Lower leg skin (tissue), 3 donors: ENCODE measurements at regions not wholly inside any gene's neighbourhood (a gene's known extent, or its start where the extent isn't known, plus 50 kb on each side); places are given as distances from the start of the nearest gene placed in this dataset.

Experiments used
- CTCF ChIP-seq, 3 donors: fragments of 450-650 bp; IDR thresholded peaks; one replicate each; pipeline ENCODE4 v1.5.1; 2016; ENCODE audit warnings: antibody characterized with exemption in 3 of 3, mild to moderate bottlenecking in 3 of 3, moderate library complexity in 2 of 3
- POLR2A ChIP-seq, 2 donors: fragments of 450-650 bp; IDR thresholded peaks; one replicate each; pipeline ENCODE4 v1.6.1; 2016 to 2017; ENCODE audit warnings: antibody characterized with exemption in 2 of 2, mild to moderate bottlenecking in 1 of 2, moderate library complexity in 1 of 2

DNA sequence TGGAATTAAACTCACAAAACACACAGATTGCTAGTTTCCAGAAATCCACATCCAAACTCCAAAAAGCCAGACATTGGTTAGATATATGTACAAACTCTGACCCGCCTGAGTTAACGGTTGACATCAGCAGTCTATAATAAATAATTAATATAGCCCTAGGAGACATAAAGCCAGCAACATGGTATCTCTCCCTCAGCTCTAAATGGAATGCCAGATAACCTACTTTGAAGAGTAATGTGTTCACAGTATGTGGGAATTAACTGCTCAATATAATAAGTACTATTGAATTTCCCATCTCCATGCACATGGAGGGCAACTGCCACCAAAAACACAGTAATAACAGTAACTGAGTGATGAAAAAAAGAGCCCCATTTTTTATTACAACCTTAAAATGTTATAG, 383.2 kb downstream of the CD83 start:
- TF ChIP-seq CTCF (IDR thresholded peaks at IDR 0.05) (no peak), POLR2A (IDR thresholded peaks at IDR 0.05) (no peak)
